ENCODE measurements at regions not wholly inside any gene's neighbourhood (a gene's known extent, or its start where the extent isn't known, plus 50 kb on each side); places are given as distances from the start of the nearest gene placed in this dataset.

DNA sequence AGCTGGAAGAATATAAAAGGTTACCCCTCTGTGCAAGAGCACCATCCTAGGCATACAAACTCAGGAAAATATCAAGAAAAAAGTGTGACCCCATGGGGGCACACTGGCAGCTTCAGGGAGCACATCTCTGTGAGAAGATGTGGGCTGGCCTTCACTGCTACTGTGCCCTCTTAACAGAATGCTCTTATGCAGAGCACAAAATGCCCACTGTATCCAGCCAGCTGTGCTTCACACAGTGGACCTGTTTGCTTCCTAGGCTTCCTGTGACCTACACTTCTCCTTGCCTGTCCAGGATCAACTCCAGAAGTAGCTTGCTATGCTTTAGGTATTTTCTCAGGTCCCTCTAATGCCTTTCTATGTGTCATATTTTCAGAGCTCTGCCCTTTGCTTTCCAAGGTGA lies 380.2 kb upstream of the MMS22L start:
- Mint-ChIP-seq H3K27ac (no peak overlapping the region), H3K27me3 (no peaks in the 10 kb centered on the region), H3K4me3 (no peak overlapping the region), H3K9me3 (no peaks in the 10 kb centered on the region), H3K4me1 (ENCODE audit: low read depth) (no peaks in the 10 kb centered on the region), H3K36me3 (ENCODE audit: low read depth) (no peaks in the 10 kb centered on the region)

DNA sequence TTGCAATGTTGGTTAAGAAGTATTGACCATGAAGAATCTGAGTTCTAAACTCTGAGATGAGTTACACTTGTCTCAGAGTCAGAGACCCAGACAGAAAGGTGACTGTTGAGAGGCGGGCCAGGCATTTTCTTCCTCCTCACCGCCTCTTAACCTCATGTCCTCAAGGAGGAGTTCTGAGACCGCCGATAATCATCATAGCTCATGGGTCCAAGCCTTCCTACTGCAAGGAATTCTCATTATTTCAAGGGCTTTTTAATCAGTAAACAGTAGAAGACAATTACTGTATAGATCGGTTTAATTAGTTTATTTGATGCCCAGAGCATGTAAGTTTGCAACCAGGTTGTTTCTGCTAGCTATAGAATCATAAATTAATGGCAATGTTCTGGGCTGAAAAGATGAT lies 382.4 kb upstream of the MMS22L start:
- H3K27me3 Mint-ChIP-seq = no peaks in the 10 kb centered on the region
- H3K4me1 Mint-ChIP-seq (ENCODE audit: low read depth) = no peaks in the 10 kb centered on the region
- H3K4me3 Mint-ChIP-seq = no peak overlapping the region
- no peaks in the 10 kb centered on the region for H3K36me3 Mint-ChIP-seq (ENCODE audit: low read depth)
- H3K27ac Mint-ChIP-seq = no peak overlapping the region
- H3K9me3 Mint-ChIP-seq = no peaks in the 10 kb centered on the region

DNA sequence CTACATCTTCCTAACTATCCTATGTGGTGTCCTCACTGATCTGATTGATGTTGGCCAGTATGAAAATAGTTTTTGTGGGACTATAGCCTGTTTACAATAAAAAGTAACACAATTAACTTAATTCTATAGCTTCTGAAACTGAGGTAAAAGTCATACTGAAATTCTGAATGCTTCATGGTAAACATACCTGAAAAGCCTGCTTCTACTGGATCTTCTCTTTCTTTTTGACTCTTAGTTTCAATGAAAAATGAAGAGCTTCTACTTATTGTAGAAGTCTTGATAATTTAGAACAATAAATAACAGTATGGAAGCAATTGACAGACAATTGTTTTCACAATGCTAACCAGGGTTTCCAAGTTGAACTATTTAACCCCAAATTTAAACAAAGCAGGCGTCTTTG lies 383.9 kb upstream of the MMS22L start:
- Mint-ChIP-seq H3K4me3 (no peak overlapping the region), H3K9me3 (no peaks in the 10 kb centered on the region), H3K36me3 (ENCODE audit: low read depth) (no peaks in the 10 kb centered on the region), H3K4me1 (ENCODE audit: low read depth) (no peaks in the 10 kb centered on the region), H3K27ac (no peak overlapping the region), H3K27me3 (no peaks in the 10 kb centered on the region)

DNA sequence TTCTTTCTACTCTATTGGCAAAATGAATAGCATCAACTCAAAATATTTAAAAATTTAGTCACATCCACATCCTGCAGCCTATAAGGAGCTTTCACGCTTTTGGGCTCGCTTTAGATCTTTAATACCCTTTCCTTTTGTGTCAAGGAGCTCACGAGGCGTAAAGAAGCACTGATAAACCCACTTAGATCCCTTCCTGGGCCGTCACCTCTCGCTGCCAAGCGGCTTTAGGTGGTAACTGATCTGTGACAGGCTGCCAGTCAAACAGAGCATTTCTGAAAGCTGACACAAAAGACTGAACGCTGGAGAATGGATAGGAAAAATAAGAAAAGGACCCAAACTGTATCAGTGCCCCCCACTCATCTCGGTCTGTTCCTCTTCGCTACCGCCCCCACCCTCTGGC lies 385.7 kb upstream of the MMS22L start:
- Mint-ChIP-seq H3K4me3 (no peak overlapping the region), H3K36me3 (ENCODE audit: low read depth) (no peaks in the 10 kb centered on the region), H3K27me3 (no peaks in the 10 kb centered on the region), H3K4me1 (ENCODE audit: low read depth) (no peaks in the 10 kb centered on the region), H3K27ac (no peak overlapping the region), H3K9me3 (no peaks in the 10 kb centered on the region)

DNA sequence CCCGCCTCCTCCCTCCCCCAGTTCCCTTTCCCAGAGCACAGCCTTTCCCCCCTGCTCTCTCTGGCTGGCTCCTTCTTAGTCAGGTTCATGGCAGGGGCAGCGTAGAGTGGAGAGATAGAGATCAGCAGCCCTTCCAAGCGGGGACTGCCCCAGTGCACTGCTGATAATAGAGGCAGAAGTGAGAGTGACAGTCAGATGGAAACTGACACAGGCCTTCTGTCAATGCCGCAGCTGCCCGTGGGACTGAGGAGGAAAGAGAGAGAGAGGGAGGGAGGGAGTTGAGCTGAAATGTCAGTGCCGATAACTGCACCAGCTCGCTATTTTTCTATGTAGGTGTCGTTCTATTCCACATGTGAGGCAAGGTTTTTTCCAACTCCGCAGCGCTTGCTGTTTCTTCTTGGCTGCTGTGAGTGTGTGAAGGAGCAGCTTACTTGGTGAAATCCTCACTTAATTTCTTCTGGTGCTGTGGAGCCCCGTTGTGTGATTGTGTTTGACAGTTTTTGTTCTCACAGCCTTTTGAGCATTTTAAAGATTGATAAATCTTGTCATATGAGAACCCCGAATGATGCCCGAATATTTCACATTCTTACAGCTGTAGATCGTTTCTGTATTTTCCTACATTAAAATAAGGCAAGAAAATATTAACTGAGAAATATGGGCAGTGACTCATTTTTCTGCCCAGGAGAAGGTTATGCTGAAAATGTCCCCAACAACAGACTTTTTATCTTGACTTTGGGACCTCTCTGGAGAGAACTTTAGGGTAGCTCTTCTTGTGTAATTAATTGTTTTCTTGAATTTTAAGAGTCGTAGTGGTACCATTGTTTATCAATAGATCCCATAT lies 386.4 kb upstream of the MMS22L start:
- Mint-ChIP-seq H3K4me3 (no peak overlapping the region), H3K27me3 (no peaks in the 10 kb centered on the region), H3K9me3 (no peaks in the 10 kb centered on the region), H3K36me3 (ENCODE audit: low read depth) (no peaks in the 10 kb centered on the region), H3K27ac (no peak overlapping the region), H3K4me1 (ENCODE audit: low read depth) (no peaks in the 10 kb centered on the region)

DNA sequence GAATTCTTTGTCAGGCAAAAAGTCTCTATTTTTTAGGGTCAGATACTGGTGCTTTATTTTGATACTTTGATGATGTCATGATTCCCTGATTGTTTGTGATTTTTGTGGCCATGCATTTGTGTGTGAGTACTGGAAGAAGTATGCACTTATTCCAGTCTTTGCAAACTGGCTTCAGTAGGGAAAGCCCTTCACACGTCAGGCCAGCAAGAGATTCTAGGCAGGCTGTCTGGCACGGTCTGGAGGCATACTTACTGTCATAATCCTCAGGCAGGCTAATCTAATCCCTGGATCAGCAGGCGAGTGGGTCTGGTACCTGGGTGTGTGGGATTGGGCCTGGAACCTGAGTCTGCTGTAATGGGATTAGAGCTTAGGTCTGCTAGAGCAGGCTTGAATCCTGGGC lies 391.8 kb upstream of the MMS22L start:
- H3K36me3 Mint-ChIP-seq (ENCODE audit: low read depth) = no peaks in the 10 kb centered on the region
- no peak overlapping the region for H3K27ac Mint-ChIP-seq
- H3K27me3 Mint-ChIP-seq = no peaks in the 10 kb centered on the region
- no peaks in the 10 kb centered on the region for H3K9me3 Mint-ChIP-seq
- H3K4me3 Mint-ChIP-seq = no peak overlapping the region
- H3K4me1 Mint-ChIP-seq (ENCODE audit: low read depth) = no peaks in the 10 kb centered on the region

DNA sequence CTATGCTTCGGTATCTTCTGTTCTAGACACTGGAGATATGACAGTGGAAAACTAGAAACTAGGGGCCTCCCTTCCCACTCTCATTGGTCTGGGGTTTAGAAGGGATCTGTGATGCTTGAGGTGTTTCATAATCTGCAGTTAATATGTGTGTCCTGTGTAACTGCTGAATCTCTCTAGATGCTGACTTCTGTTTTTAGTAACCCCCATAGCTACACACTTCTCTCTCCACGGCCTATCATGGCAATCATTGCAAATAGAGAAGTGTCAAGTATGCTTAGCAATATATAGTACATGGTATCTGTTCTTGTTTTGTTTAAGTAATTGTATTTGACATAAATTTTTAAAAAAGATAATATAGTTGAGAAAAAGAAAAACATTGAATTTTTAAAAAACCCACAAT lies 394.6 kb upstream of the MMS22L start:
- Mint-ChIP-seq H3K27me3 (no peaks in the 10 kb centered on the region), H3K4me3 (no peak overlapping the region), H3K9me3 (peaks cover under 1% of the 10 kb centered on the region), H3K36me3 (ENCODE audit: low read depth) (no peaks in the 10 kb centered on the region), H3K4me1 (ENCODE audit: low read depth) (no peaks in the 10 kb centered on the region), H3K27ac (no peak overlapping the region)

DNA sequence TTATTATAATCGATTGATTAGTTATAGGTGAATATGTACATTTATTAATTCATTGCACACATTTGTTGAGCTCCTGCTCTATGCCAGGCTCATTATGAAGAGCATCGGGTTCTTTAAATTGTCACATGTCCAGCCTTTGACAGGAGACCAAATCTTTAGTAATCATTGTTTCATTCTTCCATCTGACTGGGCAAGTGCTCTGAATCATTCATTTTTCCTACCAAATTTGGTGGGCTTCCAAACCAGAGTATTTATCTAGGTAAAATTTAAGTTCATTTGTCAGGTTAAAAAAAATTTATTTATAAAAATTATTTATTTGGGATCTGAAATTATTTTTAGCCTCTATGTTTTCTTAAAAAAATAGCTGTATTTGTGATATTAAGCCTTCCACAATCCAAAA lies 404.9 kb upstream of the MMS22L start:
- Mint-ChIP-seq H3K27ac (no peak overlapping the region), H3K4me3 (no peak overlapping the region), H3K27me3 (no peaks in the 10 kb centered on the region), H3K36me3 (ENCODE audit: low read depth) (no peaks in the 10 kb centered on the region), H3K4me1 (ENCODE audit: low read depth) (no peaks in the 10 kb centered on the region), H3K9me3 (peaks cover 1% of the 10 kb centered on the region)

DNA sequence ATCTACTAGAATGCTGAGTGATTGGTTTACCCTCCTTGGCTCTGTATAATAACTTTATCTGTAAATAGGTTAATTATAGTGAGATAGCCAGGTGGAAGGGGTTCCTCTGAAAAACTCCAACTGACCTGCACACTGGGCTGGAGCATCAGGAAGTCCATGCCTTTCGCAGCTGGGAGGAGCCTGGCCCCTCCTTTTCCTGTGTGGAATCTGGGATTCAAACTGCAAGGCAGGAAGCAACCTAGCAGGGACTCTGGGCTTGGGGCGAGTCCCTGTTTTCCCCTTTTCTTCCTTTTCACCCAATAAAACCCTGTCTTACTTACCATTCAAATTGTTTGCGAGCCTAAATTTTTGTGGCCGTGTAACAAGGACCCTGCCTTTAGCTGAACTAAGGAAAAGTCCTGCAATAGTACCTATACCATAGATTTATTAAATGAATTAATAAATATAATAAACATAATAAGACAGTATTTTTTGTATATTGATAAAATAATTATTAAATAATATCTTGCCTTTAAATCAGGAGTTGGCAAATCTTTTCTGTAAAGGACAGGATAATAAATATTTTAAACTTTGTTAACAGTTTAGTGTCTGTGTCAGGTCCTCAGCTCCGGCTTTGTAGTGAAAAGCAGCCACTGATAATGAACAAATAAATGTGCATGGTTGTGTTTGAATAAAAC lies 406.2 kb upstream of the MMS22L start:
- no peak overlapping the region for H3K4me3 Mint-ChIP-seq
- H3K36me3 Mint-ChIP-seq (ENCODE audit: low read depth) = no peaks in the 10 kb centered on the region
- H3K27ac Mint-ChIP-seq = no peak overlapping the region
- peaks cover under 1% of the 10 kb centered on the region for H3K9me3 Mint-ChIP-seq
- H3K4me1 Mint-ChIP-seq (ENCODE audit: low read depth) = no peaks in the 10 kb centered on the region
- no peaks in the 10 kb centered on the region for H3K27me3 Mint-ChIP-seq

DNA sequence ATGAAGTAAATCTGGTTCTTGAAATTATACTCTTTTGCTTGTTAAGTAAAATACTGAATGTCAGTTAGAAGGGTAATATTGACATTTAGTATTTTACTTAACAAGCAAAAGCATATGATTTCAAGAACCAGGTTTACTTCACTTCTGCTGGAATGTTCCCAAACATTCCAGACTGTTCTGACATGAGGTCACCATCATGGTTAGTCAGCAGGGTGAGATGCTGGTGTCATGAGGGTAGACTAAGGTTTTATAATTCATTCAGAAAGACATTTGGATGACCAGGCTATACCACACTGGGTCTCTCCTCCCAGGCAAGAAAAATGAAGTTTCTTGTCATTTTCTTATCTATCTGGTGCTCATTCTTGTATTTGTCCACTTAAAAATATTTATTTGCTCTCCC lies 414.4 kb upstream of the MMS22L start:
- Mint-ChIP-seq H3K4me3 (no peak overlapping the region), H3K27ac (no peak overlapping the region), H3K9me3 (peaks cover 4% of the 10 kb centered on the region), H3K36me3 (ENCODE audit: low read depth) (no peaks in the 10 kb centered on the region), H3K4me1 (ENCODE audit: low read depth) (no peaks in the 10 kb centered on the region), H3K27me3 (no peaks in the 10 kb centered on the region)

DNA sequence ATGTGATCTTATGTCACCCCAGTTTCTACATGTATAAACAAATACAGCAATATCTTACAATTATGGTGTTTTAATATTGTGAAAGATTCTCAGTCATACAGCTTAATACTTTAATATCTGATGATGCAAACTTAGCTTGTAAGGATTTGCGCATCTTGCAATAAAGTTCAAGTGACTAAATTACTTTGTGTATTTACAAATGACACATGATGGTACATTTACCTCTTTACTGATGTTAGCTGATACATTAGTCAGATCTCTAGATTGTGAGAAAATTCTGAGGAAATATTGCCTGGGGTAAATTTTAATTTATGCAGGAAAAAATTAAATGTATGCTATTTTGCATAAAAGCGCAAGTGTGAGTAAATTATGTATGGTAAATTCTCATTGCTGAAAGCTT lies 418.8 kb upstream of the MMS22L start:
- no peaks in the 10 kb centered on the region for H3K9me3 Mint-ChIP-seq
- no peak overlapping the region for H3K27ac Mint-ChIP-seq
- no peaks in the 10 kb centered on the region for H3K27me3 Mint-ChIP-seq
- no peak overlapping the region for H3K4me3 Mint-ChIP-seq
- H3K4me1 Mint-ChIP-seq (ENCODE audit: low read depth) = no peaks in the 10 kb centered on the region
- H3K36me3 Mint-ChIP-seq (ENCODE audit: low read depth) = no peaks in the 10 kb centered on the region

DNA sequence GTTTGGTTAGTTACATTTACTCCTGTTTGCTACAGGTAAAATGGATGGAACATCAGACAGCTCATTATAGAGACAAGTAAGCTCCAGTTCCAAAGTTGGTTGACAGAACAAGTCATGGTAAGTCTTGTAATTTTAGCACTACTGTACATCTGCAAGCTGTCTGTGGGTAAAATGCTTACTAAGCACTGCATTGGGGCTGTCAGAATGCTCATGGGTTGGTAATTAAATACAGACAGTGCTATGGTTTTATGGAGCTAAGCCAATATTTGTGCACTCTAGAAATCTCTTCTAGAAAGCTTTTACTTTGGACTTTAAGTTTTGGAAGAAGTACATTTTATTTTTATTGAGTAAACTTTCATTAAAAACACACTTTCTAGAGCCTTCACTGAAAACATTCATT lies 419.2 kb upstream of the MMS22L start:
- Mint-ChIP-seq H3K27ac (no peak overlapping the region), H3K27me3 (no peaks in the 10 kb centered on the region), H3K36me3 (ENCODE audit: low read depth) (no peaks in the 10 kb centered on the region), H3K9me3 (no peaks in the 10 kb centered on the region), H3K4me3 (no peak overlapping the region), H3K4me1 (ENCODE audit: low read depth) (no peaks in the 10 kb centered on the region)

DNA sequence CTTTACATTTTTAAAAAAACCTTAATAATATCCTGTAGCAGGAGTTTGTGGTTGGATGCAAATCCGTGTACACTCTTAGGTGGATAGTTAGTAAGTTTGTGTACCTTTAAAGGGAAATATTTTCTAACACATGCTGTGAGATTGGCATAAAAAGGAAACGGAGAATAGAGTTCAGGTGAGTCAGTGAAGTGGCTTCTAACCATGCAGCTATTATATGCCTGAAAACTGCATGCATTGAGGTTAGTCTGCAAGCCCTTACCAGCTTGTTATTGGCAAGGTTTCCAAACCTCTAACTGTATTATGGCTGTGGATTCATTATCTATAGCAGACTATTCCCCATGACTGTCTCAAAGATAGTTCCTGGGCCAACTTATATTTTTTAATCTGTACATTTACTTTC lies 420.6 kb upstream of the MMS22L start:
- H3K4me1 Mint-ChIP-seq (ENCODE audit: low read depth) = no peaks in the 10 kb centered on the region
- no peaks in the 10 kb centered on the region for H3K27me3 Mint-ChIP-seq
- H3K4me3 Mint-ChIP-seq = no peak overlapping the region
- H3K27ac Mint-ChIP-seq = no peak overlapping the region
- H3K9me3 Mint-ChIP-seq = no peaks in the 10 kb centered on the region
- no peaks in the 10 kb centered on the region for H3K36me3 Mint-ChIP-seq (ENCODE audit: low read depth)

DNA sequence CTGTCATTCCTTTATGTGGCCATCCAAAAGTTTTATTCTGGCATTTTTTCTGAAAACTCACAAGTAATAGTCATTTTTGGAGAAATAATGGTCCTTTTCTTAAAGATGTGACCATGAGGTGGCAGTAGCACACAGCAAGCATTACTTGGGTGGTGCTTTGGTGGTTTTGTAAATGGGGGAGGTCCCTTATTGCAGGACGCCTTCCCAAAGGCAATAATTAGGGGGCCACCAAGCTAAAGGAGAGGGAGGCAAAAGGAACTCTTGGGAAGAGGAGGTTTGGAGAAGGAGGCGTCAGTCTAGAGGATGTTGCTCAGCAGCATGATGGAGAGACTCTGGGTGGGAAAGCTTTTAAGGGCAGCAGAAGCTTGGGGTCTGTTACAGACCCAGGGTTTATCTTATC lies 422.6 kb upstream of the MMS22L start:
- H3K4me1 Mint-ChIP-seq (ENCODE audit: low read depth) = no peaks in the 10 kb centered on the region
- H3K27me3 Mint-ChIP-seq = no peaks in the 10 kb centered on the region
- H3K36me3 Mint-ChIP-seq (ENCODE audit: low read depth) = no peaks in the 10 kb centered on the region
- no peaks in the 10 kb centered on the region for H3K9me3 Mint-ChIP-seq
- H3K27ac Mint-ChIP-seq = no peak overlapping the region
- no peak overlapping the region for H3K4me3 Mint-ChIP-seq

DNA sequence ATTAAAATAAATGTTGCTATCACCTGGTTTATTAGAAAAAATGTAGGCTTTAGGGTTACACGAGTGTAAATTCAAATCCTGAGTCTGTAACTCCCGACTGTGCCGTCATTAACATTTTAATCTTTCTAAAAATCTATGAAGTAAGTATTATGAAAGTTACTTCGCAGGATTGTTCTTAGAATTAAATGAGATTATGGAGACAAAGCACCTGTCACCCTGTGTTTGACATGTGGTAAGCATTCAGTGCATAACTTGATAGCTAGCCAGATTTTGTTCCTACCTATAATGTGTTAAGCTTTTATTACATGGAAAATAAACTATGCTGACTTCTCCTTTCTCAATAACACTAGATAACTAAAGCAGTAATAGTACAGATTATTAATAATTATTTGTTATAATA lies 429.7 kb upstream of the MMS22L start:
- Mint-ChIP-seq H3K9me3 (peaks cover 5% of the 10 kb centered on the region), H3K36me3 (ENCODE audit: low read depth) (no peaks in the 10 kb centered on the region), H3K27me3 (no peaks in the 10 kb centered on the region), H3K4me1 (ENCODE audit: low read depth) (no peaks in the 10 kb centered on the region), H3K4me3 (no peak overlapping the region), H3K27ac (no peak overlapping the region)

DNA sequence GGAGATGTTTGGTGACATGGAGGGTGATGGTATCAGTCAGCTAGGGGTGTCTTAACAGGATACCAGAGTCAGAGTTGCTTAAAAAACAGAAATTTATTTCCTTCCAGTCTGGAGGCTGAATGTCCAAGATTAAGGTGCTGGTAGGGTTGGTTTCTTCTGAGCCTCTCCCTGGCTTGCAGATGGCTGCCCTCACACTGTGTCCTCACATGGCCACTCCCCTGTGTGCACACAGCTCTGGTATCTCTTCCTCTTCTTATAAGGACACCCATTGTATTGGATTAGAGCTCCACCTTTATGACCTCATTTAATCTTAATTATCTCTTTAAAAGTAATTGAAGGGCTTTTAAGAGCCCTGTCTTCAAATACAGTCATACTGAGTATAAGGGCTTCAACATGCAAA lies 431.8 kb upstream of the MMS22L start:
- no peak overlapping the region for H3K4me3 Mint-ChIP-seq
- no peaks in the 10 kb centered on the region for H3K27me3 Mint-ChIP-seq
- H3K27ac Mint-ChIP-seq = no peak overlapping the region
- no peaks in the 10 kb centered on the region for H3K4me1 Mint-ChIP-seq (ENCODE audit: low read depth)
- no peaks in the 10 kb centered on the region for H3K36me3 Mint-ChIP-seq (ENCODE audit: low read depth)
- peaks cover 5% of the 10 kb centered on the region for H3K9me3 Mint-ChIP-seq

Data from stimulated activated naive CD8-positive, alpha-beta T cell treated with anti-CD3 and anti-CD28 coated beads, Interleukin-15, Interleukin-2, amounts not matched to agents 100 ng/mL and 50 ng/mL, for 24 hours (primary cell).